GM12878 (cell line): ENCODE measurements at regions not wholly inside any gene's neighbourhood (a gene's known extent, or its start where the extent isn't known, plus 50 kb on each side); places are given as distances from the start of the nearest gene placed in this dataset.
"Not testable (repeated sequence)": the region's sequence is repeated elsewhere in the genome, so short reads cannot be mapped to it uniquely, and the experiment has no call there.

Experiments used
- CREB1 ChIP-seq: IDR thresholded peaks from 2 replicates; pipeline ENCODE4 v1.6.1; 2012; ENCODE audit warnings: low read depth, mild to moderate bottlenecking, inconsistent platforms
- EP300 ChIP-seq, 2 experiments: fragments of 150-350 bp in 1 of 2; IDR thresholded peaks; 2 replicates each; pipeline ENCODE4 v1.6.1; 2011 to 2012; ENCODE audit warnings: low read depth in 2 of 2, low read length in 2 of 2, borderline replicate concordance in 1 of 2, improper control_type of control experiment in 1 of 2, inconsistent platforms in 1 of 2; ENCODE audit not compliant: control insufficient read depth in 1 of 2
- RB1 ChIP-seq: fragments of 450-650 bp; formaldehyde crosslinking; IDR thresholded peaks from 2 replicates; pipeline ENCODE4 v1.6.1; 2017; ENCODE audit warnings: mild to moderate bottlenecking, borderline replicate concordance
- SMC3 ChIP-seq: IDR thresholded peaks from 2 replicates; pipeline ENCODE4 v1.6.1; 2011; ENCODE audit warnings: low read length, improper control_type of control experiment, borderline replicate concordance
- SP1 ChIP-seq: IDR thresholded peaks from one replicate; pipeline ENCODE4 v1.6.1; 2011; ENCODE audit warnings: low read depth, low read length
- SPI1 ChIP-seq: IDR thresholded peaks from 2 replicates; pipeline ENCODE4 v1.6.1; 2011; ENCODE audit warnings: low read depth, mild to moderate bottlenecking, low read length, moderate library complexity, borderline replicate concordance; ENCODE audit not compliant: insufficient read depth
- YY1 ChIP-seq: IDR thresholded peaks from 2 replicates; pipeline ENCODE4 v1.6.1; 2011; ENCODE audit warnings: low read depth, mild to moderate bottlenecking, low read length
- TF ChIP-seq, protein P1 (sequence below): IDR thresholded peaks from 2 replicates; pipeline ENCODE4 v1.6.1; 2011; ENCODE audit warnings: low read depth, low read length, improper control_type of control experiment, borderline replicate concordance
- TF ChIP-seq, protein P2 (sequence below): fragments of 450-650 bp; IDR thresholded peaks from 2 replicates; pipeline ENCODE4 v1.6.1; 2016; ENCODE audit warnings: mild to moderate bottlenecking
- TF ChIP-seq, protein P3 (sequence below): fragments of 150-350 bp; IDR thresholded peaks from 2 replicates; pipeline ENCODE4 v1.6.1; 2016; ENCODE audit warnings: low read depth, low read length
- TF ChIP-seq, protein P4 (sequence below): IDR thresholded peaks from 2 replicates; pipeline ENCODE4 v1.6.1; 2012; ENCODE audit warnings: low read depth, low read length, improper control_type of control experiment

DNA sequence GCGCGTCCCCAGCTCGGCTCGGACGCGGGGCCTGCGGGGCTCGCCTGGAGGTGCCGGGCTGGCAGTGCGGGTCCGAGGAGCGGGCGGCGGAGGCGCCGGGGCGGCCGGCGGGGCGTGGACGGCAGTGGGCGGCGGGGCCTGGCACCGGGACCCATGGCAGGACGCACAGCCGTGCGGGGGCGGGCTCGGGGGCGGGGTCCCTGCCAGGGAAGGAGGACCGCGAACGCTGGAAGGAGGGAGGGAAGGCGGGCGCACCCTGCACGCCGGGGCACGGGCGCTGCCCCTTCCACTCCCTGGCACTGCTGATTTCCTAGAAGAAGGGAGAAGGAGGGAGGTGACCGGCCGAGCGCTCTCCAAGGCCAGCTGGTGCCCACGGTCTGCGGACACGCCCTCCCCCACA, 5498.6 kb upstream of the TPTE start:
- TF ChIP-seq, protein P1, sequence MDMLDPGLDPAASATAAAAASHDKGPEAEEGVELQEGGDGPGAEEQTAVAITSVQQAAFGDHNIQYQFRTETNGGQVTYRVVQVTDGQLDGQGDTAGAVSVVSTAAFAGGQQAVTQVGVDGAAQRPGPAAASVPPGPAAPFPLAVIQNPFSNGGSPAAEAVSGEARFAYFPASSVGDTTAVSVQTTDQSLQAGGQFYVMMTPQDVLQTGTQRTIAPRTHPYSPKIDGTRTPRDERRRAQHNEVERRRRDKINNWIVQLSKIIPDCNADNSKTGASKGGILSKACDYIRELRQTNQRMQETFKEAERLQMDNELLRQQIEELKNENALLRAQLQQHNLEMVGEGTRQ, result not testable (repeated sequence)
- not testable (repeated sequence) for TF ChIP-seq YY1; EP300 (IDR thresholded peaks at IDR 0.05; ENCODE audit: borderline replicate concordance in 1 of 2, control insufficient read depth in 1 of 2, low read depth in 2 of 2, low read length in 2 of 2); RB1; SP1; SPI1; CREB1; SMC3
- TF ChIP-seq, protein P2, sequence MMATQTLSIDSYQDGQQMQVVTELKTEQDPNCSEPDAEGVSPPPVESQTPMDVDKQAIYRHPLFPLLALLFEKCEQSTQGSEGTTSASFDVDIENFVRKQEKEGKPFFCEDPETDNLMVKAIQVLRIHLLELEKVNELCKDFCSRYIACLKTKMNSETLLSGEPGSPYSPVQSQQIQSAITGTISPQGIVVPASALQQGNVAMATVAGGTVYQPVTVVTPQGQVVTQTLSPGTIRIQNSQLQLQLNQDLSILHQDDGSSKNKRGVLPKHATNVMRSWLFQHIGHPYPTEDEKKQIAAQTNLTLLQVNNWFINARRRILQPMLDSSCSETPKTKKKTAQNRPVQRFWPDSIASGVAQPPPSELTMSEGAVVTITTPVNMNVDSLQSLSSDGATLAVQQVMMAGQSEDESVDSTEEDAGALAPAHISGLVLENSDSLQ, result not testable (repeated sequence)
- TF ChIP-seq, protein P3, sequence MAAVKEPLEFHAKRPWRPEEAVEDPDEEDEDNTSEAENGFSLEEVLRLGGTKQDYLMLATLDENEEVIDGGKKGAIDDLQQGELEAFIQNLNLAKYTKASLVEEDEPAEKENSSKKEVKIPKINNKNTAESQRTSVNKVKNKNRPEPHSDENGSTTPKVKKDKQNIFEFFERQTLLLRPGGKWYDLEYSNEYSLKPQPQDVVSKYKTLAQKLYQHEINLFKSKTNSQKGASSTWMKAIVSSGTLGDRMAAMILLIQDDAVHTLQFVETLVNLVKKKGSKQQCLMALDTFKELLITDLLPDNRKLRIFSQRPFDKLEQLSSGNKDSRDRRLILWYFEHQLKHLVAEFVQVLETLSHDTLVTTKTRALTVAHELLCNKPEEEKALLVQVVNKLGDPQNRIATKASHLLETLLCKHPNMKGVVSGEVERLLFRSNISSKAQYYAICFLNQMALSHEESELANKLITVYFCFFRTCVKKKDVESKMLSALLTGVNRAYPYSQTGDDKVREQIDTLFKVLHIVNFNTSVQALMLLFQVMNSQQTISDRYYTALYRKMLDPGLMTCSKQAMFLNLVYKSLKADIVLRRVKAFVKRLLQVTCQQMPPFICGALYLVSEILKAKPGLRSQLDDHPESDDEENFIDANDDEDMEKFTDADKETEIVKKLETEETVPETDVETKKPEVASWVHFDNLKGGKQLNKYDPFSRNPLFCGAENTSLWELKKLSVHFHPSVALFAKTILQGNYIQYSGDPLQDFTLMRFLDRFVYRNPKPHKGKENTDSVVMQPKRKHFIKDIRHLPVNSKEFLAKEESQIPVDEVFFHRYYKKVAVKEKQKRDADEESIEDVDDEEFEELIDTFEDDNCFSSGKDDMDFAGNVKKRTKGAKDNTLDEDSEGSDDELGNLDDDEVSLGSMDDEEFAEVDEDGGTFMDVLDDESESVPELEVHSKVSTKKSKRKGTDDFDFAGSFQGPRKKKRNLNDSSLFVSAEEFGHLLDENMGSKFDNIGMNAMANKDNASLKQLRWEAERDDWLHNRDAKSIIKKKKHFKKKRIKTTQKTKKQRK, result not testable (repeated sequence)
- TF ChIP-seq, protein P4, sequence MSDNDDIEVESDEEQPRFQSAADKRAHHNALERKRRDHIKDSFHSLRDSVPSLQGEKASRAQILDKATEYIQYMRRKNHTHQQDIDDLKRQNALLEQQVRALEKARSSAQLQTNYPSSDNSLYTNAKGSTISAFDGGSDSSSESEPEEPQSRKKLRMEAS, result not testable (repeated sequence)
